GM18519 (cell line): ENCODE measurements at regions not wholly inside any gene's neighbourhood (a gene's known extent, or its start where the extent isn't known, plus 50 kb on each side); places are given as distances from the start of the nearest gene placed in this dataset.

Source experiments
- ATAC-seq: cut with Tn5 transposase; IDR thresholded peaks from one replicate; pipeline ENCODE4 v1.9.1; 2021; ENCODE audit warnings: mild to moderate bottlenecking, moderate library complexity; ENCODE audit not compliant: unreplicated experiment, low FRiP score

- ATAC-seq = no peak
Measured at GRCh38 chr6:90938122-90938521, 351.2 kb upstream of the MAP3K7 start.

GRCh38 chr6:90936286-90936685, 349.4 kb upstream of the MAP3K7 start:
- ATAC-seq = no peak

DNA sequence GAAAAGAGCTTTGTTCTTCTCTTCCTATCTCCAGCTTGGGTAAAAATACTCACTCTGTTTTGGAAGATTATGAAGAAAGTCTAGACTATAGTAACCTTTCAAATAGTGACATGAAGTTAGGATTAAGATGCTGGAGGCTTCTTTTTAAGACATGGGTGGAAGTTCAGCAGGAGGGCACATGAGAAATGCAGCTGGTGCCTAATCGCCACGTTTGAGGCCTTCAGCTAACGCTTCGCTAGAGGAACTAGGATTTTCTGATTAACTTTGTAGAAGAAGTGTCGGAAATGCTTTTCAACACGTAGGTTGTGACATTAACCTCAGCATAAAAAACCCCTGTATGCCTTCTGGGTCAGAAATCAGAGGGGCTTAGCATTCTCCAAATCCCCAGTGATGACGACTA, 348.1 kb upstream of the MAP3K7 start:
- ATAC-seq = no peak

GRCh38 chr6:90934081-90934480, 347.2 kb upstream of the MAP3K7 start:
- ATAC-seq = no peak

DNA sequence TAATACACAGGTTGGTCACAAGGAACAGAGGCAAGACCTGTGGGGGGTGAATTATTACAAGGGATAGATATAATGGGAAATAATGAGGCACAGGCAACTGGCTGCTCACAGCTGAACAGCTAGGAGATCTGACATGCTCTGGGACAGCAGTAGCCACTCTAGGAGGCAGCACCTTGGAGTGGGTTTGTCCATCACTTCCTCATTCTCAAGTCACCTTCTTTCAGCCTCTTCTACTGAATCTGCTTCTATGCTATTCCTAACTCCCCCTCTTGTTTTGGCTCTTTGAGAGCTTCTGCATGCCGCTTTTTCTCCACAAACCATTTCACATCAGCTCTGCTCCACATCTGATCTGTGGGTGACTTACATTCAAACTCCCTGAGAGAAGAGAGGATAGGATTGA, 345.5 kb upstream of the MAP3K7 start:
- no peak for ATAC-seq

DNA sequence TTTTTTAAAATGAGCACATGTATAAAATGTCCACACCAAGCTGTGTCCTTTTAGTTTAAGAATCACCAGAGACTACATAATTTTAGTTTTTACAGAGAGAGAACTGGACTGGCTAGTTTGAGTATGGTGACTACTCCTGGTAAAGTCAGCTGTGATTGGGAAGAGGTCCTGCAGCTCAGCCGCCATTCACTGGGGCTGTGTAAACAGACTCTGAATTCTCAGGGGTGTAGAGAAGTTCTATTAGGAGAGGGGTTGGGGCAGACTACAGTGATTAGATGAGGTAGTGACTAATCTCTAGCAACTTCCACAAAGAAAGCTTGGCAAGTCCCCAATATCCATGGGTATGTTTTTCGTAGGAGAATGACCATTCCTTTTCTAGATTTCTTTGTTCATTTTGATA, 341.2 kb upstream of the MAP3K7 start:
- no peak for ATAC-seq

DNA sequence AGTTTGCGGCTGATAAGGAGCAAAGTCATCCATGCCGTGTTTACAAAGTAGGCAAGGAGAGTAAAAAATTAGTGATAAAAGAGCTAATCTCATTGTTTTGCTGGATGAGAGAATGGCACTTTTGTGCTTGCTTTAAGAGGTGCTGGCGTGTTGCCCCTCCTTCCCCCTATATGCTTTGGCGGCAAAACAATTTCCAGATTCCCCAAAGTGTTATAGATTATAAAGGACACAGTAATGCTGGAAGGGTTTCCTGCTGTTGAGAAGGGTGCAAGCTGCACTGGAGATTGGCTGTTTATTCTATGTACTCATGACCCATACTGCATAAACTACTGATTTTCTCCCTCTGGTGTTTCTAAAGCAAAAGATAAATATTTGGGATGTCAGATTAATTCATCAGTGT, 338.9 kb upstream of the MAP3K7 start:
- ATAC-seq = no peak

- ATAC-seq = no peak
Measured at GRCh38 chr6:90922325-90922724, 335.5 kb upstream of the MAP3K7 start.

DNA sequence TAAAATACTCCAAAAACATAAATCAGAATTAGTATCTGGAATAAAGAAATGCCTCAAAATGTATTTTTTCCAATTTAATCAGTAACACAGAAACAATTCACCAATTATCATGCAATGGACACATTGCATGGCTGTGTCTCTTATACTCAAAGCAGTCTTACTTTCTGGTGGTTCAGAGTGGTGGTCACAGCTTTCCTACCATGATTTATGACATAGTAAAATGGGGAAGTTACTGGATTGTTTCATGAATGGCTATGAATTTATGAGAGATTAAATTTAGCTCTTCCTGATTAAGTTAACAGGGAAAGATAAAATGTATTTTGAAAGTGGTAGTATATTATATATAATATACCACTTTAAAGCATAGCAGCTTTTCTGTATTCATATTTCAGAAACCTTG, 331.5 kb upstream of the MAP3K7 start:
- ATAC-seq = no peak

GRCh38 chr6:90917376-90917775, 330.5 kb upstream of the MAP3K7 start:
- ATAC-seq = no peak

DNA sequence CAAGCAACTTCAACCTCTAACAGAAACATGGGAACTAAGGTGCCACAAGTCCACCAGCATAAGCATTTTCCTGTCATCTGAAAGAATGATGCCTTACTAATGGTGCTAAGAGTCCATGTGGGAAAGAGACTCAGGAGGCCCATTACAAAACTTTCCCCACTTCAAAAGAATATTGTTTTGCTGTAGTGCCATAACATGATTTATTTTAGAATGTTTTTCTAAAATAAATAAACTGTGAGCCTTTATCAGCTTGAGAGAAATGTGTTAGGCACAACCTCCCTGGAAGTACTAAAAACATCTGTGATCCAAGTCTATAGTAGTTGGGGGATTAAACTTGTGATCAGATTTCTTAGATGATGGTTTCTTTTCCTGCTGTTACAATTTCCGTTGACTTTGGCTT, 330.1 kb upstream of the MAP3K7 start:
- ATAC-seq = no peak

- no peak for ATAC-seq
Measured at GRCh38 chr6:90915224-90915915, 328.5 kb upstream of the MAP3K7 start.

DNA sequence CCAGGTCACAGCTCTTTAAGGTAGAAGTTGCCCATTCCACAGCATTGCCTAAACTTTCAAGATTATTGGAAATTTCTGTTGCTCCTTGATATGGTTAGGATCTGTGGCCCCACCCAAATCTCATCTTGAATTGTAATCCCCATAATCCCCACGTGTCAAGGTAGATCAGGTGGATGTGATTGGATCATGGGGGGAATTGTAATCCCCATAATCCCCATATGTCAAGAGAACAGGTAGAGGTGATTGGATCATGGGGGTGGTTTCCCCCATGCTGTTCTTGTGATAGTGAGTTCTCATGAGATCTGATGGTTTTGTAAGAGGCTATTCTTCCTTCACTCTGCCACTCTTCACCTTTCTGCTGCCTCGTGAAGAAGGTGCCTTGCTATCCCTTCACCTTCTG, 327.4 kb upstream of the MAP3K7 start:
- ATAC-seq = no peak

GRCh38 chr6:90913266-90913960, 326.5 kb upstream of the MAP3K7 start:
- no peak for ATAC-seq

DNA sequence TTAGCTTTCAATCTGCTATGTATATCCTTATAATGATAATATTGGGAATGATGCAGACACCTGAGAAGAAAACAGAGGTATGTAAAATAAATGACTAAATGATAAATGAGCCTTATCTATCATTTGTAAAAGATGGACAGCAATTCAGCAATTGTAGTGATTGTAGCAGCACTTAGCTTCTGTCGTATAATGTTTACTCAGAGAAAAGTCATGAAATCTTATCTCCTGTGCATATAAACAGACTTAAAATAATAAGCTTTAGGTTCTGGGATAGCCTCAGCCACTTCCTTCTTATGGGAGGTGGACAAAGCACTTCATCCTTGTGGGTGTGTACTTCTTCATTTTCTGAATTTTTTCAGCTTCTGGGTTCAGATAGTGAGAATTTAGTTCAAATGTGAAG, 324.8 kb upstream of the MAP3K7 start:
- no peak for ATAC-seq

DNA sequence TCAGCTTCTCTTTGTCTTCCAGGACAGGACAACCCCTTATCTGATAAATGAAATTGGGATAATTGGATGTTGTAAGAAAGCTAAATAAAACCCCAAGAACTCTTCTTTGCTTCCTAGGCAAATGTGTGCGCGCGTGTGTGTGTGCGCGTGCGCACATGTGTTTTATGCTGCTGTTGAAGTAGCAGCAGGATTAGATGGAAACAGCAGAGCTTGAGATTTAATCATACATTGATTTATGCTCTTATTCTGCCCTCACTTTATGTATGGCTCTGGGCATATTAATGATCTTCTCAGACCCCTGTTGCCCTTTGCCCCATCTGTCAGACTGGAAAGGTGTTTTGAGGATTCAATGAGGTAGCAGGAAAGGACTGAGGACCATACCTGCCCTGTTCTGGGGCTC, 324.0 kb upstream of the MAP3K7 start:
- ATAC-seq = no peak

GRCh38 chr6:90907931-90908655, 321.2 kb upstream of the MAP3K7 start:
- no peak for ATAC-seq

DNA sequence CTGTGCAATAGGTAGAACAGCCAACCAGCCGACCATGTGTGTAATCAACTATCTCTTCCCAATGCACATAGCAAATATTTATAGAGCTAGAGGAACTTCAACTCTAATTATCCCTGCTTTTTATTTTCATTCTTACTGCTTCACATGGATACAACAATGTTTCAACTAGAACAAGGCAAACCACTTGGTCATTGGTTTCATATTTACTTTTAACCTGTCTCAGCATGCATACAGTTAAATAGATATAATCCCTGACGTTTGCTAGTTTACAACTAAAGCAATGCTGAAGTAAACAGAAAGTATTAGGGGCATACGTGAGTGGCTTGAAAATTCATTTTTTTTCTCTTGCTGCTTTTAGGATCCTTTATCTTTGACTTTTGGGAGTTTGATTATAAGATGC, 318.5 kb upstream of the MAP3K7 start:
- ATAC-seq = no peak

- ATAC-seq = no peak
Measured at GRCh38 chr6:90900034-90900433, 313.2 kb upstream of the MAP3K7 start.

- no peak for ATAC-seq
Measured at GRCh38 chr6:90898763-90899162, 311.9 kb upstream of the MAP3K7 start.

GRCh38 chr6:90896075-90896547, 309.2 kb upstream of the MAP3K7 start:
- ATAC-seq = no peak
